ENCODE measurements at regions not wholly inside any gene's neighbourhood (a gene's known extent, or its start where the extent isn't known, plus 50 kb on each side); places are given as distances from the start of the nearest gene placed in this dataset.

GRCh38 chr3:159624616-159625015 lies 364.0 kb upstream of the IL12A start:
- no peak for DNase-seq (ENCODE audit: low read depth)

GRCh38 chr3:159625594-159625993 lies 363.0 kb upstream of the IL12A start:
- no peak for DNase-seq (ENCODE audit: low read depth)
- H3K4me3 ChIP-seq (ENCODE audit: low read depth, low read length): no peak overlapping the region
- no peak for TF ChIP-seq CTCF (conservative IDR thresholded peaks at IDR 0.05; ENCODE audit: low read depth, low read length)

More at GRCh38 chr3:159624616-159625015, 364.0 kb upstream of the IL12A start:
- H3K4me3 ChIP-seq (ENCODE audit: low read depth, low read length): no peak overlapping the region
- no peak for TF ChIP-seq CTCF (conservative IDR thresholded peaks at IDR 0.05; ENCODE audit: low read depth, low read length)

GRCh38 chr3:159626598-159626997 lies 362.0 kb upstream of the IL12A start:
- DNase-seq (ENCODE audit: low read depth): no peak
- no peak overlapping the region for H3K4me3 ChIP-seq (ENCODE audit: low read depth, low read length)
- no peak for TF ChIP-seq CTCF (conservative IDR thresholded peaks at IDR 0.05; ENCODE audit: low read depth, low read length)

GRCh38 chr3:159627229-159627628 lies 361.4 kb upstream of the IL12A start:
- no peak overlapping the region for H3K4me3 ChIP-seq (ENCODE audit: low read depth, low read length)
- no peak for TF ChIP-seq CTCF (conservative IDR thresholded peaks at IDR 0.05; ENCODE audit: low read depth, low read length)
- no peak for DNase-seq (ENCODE audit: low read depth)

- no peak for DNase-seq (ENCODE audit: low read depth)
- TF ChIP-seq CTCF (conservative IDR thresholded peaks at IDR 0.05; ENCODE audit: low read depth, low read length): no peak
- H3K4me3 ChIP-seq (ENCODE audit: low read depth, low read length): no peak overlapping the region
Measured at GRCh38 chr3:159627634-159628033, 361.0 kb upstream of the IL12A start.

- DNase-seq (ENCODE audit: low read depth): no peak
- TF ChIP-seq CTCF (conservative IDR thresholded peaks at IDR 0.05; ENCODE audit: low read depth, low read length): no peak
- H3K4me3 ChIP-seq (ENCODE audit: low read depth, low read length): no peak overlapping the region
Measured at GRCh38 chr3:159629329-159630084, 359.1 kb upstream of the IL12A start.

GRCh38 chr3:159631226-159631625 lies 357.4 kb upstream of the IL12A start:
- no peak overlapping the region for H3K4me3 ChIP-seq (ENCODE audit: low read depth, low read length)
- DNase-seq (ENCODE audit: low read depth): no peak
- no peak for TF ChIP-seq CTCF (conservative IDR thresholded peaks at IDR 0.05; ENCODE audit: low read depth, low read length)
